Right atrium auricular region (tissue), 2 donors: ENCODE measurements at regions not wholly inside any gene's neighbourhood (a gene's known extent, or its start where the extent isn't known, plus 50 kb on each side); places are given as distances from the start of the nearest gene placed in this dataset.

Source experiments
- DNase-seq: peaks from one replicate; pipeline ENCODE4 v3.0.0-alpha.2; 2019; ENCODE audit warnings: low spot score
- H3K27ac ChIP-seq, 2 donors: fragments of 200-600 bp; sonication (generic); 1 replicate in 1 of 2; 2 replicates in 1 of 2; pipeline ENCODE4 v1.5.1; 2016 to 2019
- H3K27me3 ChIP-seq, 2 donors: fragments of 200-600 bp; sonication (generic); one replicate each; pipeline versions ENCODE4 v1.5.1 to v1.6.0; 2017 to 2019
- H3K36me3 ChIP-seq: fragments of 200-600 bp; sonication (generic); one replicate; pipeline ENCODE4 v1.5.1; 2016
- H3K4me1 ChIP-seq, 2 donors: fragments of 200-600 bp; sonication (generic); one replicate each; pipeline versions ENCODE4 v1.5.1 to v1.6.0; 2017 to 2019
- H3K4me3 ChIP-seq, 2 donors: fragments of 200-600 bp; sonication (generic); 1 replicate in 1 of 2; 2 replicates in 1 of 2; pipeline ENCODE4 v1.5.1; 2017 to 2019; ENCODE audit warnings: mild to moderate bottlenecking in 1 of 2, moderate library complexity in 1 of 2
- H3K9me3 ChIP-seq, 2 donors: fragments of 200-600 bp; sonication (generic); one replicate each; pipeline ENCODE4 v1.5.1; 2019
- TF ChIP-seq, protein P1 (sequence below), 2 donors: fragments of 200-600 bp; sonication (generic); IDR thresholded peaks; one replicate each; pipeline ENCODE4 v1.5.1; 2019; ENCODE audit warnings: antibody characterized with exemption in 2 of 2

DNA sequence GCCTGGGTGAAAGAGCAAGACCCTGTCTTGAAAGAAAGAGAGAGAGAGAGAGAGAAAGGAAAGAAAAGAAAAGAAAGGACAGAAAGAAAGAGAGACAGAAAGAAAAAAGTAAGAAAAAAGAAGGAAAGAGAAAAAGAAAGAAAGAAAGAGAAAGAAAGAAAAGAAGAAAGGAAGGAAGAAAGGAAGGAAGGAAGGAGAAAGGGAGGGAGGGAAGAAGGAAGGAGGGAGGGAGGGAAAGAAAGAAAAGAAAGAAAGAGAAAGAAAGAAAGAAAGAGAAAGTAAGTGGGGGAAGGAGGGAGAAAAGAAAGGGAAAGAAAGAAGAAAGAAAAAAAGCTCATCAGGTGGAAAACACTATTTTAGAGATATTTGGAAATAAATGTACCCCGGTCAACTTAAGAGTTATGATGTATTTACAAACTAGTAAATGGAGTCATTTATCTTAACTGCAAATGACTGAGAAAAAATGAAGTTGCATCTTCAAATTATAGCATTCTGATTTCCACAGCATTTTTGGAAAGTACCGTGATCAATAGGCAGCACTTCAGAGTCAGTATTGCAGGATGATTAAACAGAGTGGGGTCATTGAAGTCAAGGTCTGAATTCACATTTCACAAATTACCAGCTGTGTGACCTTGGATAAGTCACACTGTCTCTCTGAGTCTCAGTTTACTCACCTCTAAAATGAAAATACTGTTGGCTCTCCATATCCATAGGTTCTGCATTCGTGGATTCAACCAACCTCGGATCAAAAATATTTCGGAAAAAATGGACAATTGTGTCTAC lies 64.1 kb upstream of the SMAD1 start:
- no peaks in the 10 kb centered on the region for H3K4me1 ChIP-seq
- no peaks in the 10 kb centered on the region for H3K27me3 ChIP-seq
- H3K4me3 ChIP-seq, result no peak overlapping the region
- H3K9me3 ChIP-seq, result no peaks in the 10 kb centered on the region
- no peak overlapping the region for H3K27ac ChIP-seq
- H3K36me3 ChIP-seq, result no peaks in the 10 kb centered on the region
- DNase-seq, result no peak
- TF ChIP-seq, protein P1, sequence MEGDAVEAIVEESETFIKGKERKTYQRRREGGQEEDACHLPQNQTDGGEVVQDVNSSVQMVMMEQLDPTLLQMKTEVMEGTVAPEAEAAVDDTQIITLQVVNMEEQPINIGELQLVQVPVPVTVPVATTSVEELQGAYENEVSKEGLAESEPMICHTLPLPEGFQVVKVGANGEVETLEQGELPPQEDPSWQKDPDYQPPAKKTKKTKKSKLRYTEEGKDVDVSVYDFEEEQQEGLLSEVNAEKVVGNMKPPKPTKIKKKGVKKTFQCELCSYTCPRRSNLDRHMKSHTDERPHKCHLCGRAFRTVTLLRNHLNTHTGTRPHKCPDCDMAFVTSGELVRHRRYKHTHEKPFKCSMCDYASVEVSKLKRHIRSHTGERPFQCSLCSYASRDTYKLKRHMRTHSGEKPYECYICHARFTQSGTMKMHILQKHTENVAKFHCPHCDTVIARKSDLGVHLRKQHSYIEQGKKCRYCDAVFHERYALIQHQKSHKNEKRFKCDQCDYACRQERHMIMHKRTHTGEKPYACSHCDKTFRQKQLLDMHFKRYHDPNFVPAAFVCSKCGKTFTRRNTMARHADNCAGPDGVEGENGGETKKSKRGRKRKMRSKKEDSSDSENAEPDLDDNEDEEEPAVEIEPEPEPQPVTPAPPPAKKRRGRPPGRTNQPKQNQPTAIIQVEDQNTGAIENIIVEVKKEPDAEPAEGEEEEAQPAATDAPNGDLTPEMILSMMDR (IDR thresholded peaks at IDR 0.05), result no peak

DNA sequence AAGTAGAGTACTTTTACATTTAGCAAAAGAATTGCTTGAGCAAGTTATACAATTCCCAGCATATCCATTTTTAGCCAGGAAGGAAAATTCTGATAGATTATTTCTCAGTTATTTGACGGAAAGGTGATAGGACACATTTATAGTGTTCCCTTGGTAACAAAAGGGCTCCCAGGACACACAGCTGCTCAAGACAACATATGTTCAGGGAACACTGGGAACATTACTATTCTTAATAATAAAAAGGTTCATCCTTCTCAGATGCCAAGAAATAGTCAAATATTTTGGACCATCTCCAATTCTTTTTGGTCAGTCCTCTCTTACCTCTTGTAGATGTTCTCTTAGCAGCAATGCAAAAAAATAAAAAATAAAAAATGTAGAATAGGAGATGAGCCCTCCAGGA lies 66.8 kb upstream of the SMAD1 start:
- H3K27me3 ChIP-seq, result no peaks in the 10 kb centered on the region
- H3K4me3 ChIP-seq, result no peak overlapping the region
- TF ChIP-seq, protein P1 (IDR thresholded peaks at IDR 0.05), result no peak
- no peaks in the 10 kb centered on the region for H3K9me3 ChIP-seq
- H3K27ac ChIP-seq, result no peak overlapping the region
- no peak for DNase-seq
- H3K4me1 ChIP-seq, result no peaks in the 10 kb centered on the region
- H3K36me3 ChIP-seq, result no peaks in the 10 kb centered on the region

GRCh38 chr4:145414226-145414625 lies 67.4 kb upstream of the SMAD1 start:
- no peak overlapping the region for H3K4me3 ChIP-seq
- H3K9me3 ChIP-seq, result no peaks in the 10 kb centered on the region

DNA sequence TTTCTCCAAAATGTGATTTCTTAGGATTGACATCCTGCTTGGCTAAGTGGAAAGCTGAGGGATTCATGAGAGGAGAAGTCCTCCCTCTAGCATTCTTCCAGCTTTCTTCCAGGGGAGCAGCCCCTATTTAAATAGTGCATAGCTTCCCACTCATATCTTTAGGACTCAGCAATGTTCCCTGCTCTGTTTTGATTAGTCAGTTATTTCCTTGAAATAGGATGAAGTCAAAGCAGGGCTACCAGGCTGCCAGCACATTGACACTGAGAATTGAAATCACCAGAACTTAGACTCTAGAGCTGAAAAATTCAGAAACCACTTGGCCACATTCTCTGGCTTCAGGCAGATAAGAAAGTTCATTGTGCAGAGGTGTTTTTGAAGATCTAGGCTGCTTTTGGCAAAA lies 74.7 kb upstream of the SMAD1 start:
- Histone ChIP-seq H3K27ac (no peak overlapping the region), H3K9me3 (no peaks in the 10 kb centered on the region), H3K36me3 (no peaks in the 10 kb centered on the region), H3K4me3 (no peak overlapping the region), H3K4me1 (no peaks in the 10 kb centered on the region), H3K27me3 (no peaks in the 10 kb centered on the region)
- no peak for DNase-seq
- TF ChIP-seq, protein P1 (IDR thresholded peaks at IDR 0.05), result no peak

More at GRCh38 chr4:145414226-145414625, 67.4 kb upstream of the SMAD1 start:
- TF ChIP-seq, protein P1 (IDR thresholded peaks at IDR 0.05), result no peak
- Histone ChIP-seq H3K27me3 (no peaks in the 10 kb centered on the region), H3K4me1 (no peaks in the 10 kb centered on the region), H3K36me3 (no peaks in the 10 kb centered on the region), H3K27ac (no peak overlapping the region)
- no peak for DNase-seq

DNA sequence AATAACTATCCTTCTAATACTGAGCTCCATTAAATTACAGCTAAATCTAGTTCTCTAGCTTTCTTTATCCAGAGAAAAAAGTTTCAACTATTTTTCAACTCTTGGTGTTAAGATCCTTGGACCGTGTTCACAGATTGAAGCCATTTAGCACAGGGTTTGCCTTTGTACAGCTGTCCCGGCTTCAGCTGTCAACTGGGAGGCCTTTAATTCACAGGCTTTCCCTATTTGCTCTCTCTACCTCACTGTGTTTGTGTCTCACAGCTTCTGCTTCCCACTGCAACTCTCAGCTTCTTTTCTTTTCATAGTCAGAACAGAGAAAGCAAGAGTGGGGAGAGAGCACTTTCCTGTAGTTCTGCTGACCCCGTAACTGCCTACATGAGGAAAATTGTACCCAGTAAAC lies 76.9 kb upstream of the SMAD1 start:
- no peaks in the 10 kb centered on the region for H3K4me1 ChIP-seq
- no peaks in the 10 kb centered on the region for H3K36me3 ChIP-seq
- no peak for DNase-seq
- no peaks in the 10 kb centered on the region for H3K9me3 ChIP-seq
- no peaks in the 10 kb centered on the region for H3K27me3 ChIP-seq
- TF ChIP-seq, protein P1 (IDR thresholded peaks at IDR 0.05), result no peak
- no peak overlapping the region for H3K27ac ChIP-seq
- H3K4me3 ChIP-seq, result no peak overlapping the region

DNA sequence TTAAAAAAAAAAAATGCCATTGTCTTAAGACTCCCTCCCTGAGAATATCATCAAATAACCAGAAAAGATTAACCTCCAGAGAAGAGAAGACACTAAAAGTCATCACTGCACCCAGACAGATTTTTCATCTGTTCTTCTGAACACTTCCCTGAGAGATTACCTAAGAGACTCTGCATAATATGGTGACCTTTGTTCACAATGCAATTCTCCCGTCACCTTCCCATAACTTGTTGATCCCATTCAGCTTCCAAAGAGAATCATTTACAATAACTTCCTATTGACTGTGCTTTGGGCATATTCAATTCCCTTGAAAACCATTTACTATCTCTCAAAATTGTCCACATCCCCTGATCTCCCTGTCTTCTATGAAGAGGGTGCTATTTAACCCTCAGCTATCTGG lies 85.1 kb upstream of the SMAD1 start:
- Histone ChIP-seq H3K27ac (no peak overlapping the region), H3K27me3 (no peaks in the 10 kb centered on the region), H3K4me3 (no peak overlapping the region), H3K9me3 (no peaks in the 10 kb centered on the region), H3K4me1 (no peaks in the 10 kb centered on the region), H3K36me3 (no peaks in the 10 kb centered on the region)
- DNase-seq, result no peak
- TF ChIP-seq, protein P1 (IDR thresholded peaks at IDR 0.05), result no peak
